ENCODE measurements at regions not wholly inside any gene's neighbourhood (a gene's known extent, or its start where the extent isn't known, plus 50 kb on each side); places are given as distances from the start of the nearest gene placed in this dataset.

- DNase-seq: no peak
Measured at GRCh38 chr2:181304011-181304844, 153.0 kb upstream of the ITGA4 start.

- no peak for DNase-seq
Measured at GRCh38 chr2:181305301-181306123, 151.7 kb upstream of the ITGA4 start.

GRCh38 chr2:181306785-181307184 lies 150.4 kb upstream of the ITGA4 start:
- DNase-seq: no peak

GRCh38 chr2:181307203-181307991 lies 149.8 kb upstream of the ITGA4 start:
- DNase-seq: no peak

GRCh38 chr2:181308766-181309515 lies 148.2 kb upstream of the ITGA4 start:
- no peak for DNase-seq

- DNase-seq: no peak
Measured at GRCh38 chr2:181309586-181309985, 147.6 kb upstream of the ITGA4 start.

- DNase-seq: no peak
Measured at GRCh38 chr2:181310967-181311366, 146.2 kb upstream of the ITGA4 start.

GRCh38 chr2:181311837-181312236 lies 145.3 kb upstream of the ITGA4 start:
- DNase-seq: no peak

- no peak for DNase-seq
Measured at GRCh38 chr2:181312515-181312927, 144.7 kb upstream of the ITGA4 start.

GRCh38 chr2:181313845-181314244 lies 143.3 kb upstream of the ITGA4 start:
- DNase-seq: no peak

GRCh38 chr2:181314551-181314950 lies 142.6 kb upstream of the ITGA4 start:
- no peak for DNase-seq

- no peak for DNase-seq
Measured at GRCh38 chr2:181317511-181317910, 139.7 kb upstream of the ITGA4 start.

- DNase-seq: no peak
Measured at GRCh38 chr2:181318504-181319280, 138.5 kb upstream of the ITGA4 start.

GRCh38 chr2:181319286-181319685 lies 137.9 kb upstream of the ITGA4 start:
- DNase-seq: no peak

GRCh38 chr2:181320638-181321037 lies 136.5 kb upstream of the ITGA4 start:
- no peak for DNase-seq

GRCh38 chr2:181324912-181325311 lies 132.3 kb upstream of the ITGA4 start:
- no peak for DNase-seq

GRCh38 chr2:181326661-181327060 lies 130.5 kb upstream of the ITGA4 start:
- DNase-seq: no peak

GRCh38 chr2:181330286-181330685 lies 126.9 kb upstream of the ITGA4 start:
- DNase-seq: no peak

- no peak for DNase-seq
Measured at GRCh38 chr2:181332044-181332605, 125.1 kb upstream of the ITGA4 start.

All from amygdala (tissue), 56 donors.